Activated B cell treated with CpG ODN at 0.5 μM for 24 hours (primary cell): ENCODE measurements at regions not wholly inside any gene's neighbourhood (a gene's known extent, or its start where the extent isn't known, plus 50 kb on each side); places are given as distances from the start of the nearest gene placed in this dataset.

Source experiments
- ATAC-seq: fragments of 200-7000 bp; cut with Tn5 transposase; one replicate; pipeline ENCODE4 v1.10.0; 2021; ENCODE audit warnings: low read depth, mild to moderate bottlenecking, moderate library complexity
- CTCF ChIA-PET: fragments of 350-600 bp; sonication (Branson Sonifier 250); formaldehyde crosslinking; loops from one replicate; lab custom pipeline; 2021; ENCODE audit warnings: antibody characterized with exemption; lab: Charles Lee
- POLR2A ChIA-PET: fragments of 350-600 bp; sonication (Branson Sonifier 250); formaldehyde crosslinking; loops from one replicate; lab custom pipeline; 2021; ENCODE audit warnings: antibody characterized with exemption; lab: Charles Lee
- DNase-seq: peaks from one replicate; pipeline ENCODE4 v3.0.0; 2022
- H3K27ac Mint-ChIP-seq: one replicate; pipeline ENCODE4 v1.8.0; 2020; ENCODE audit warnings: mixed read lengths
- H3K27me3 Mint-ChIP-seq: one replicate; pipeline ENCODE4 v1.8.0; 2021; ENCODE audit warnings: mixed read lengths
- H3K36me3 Mint-ChIP-seq: one replicate; pipeline ENCODE4 v1.8.0; 2021; ENCODE audit warnings: low read depth, mixed read lengths
- H3K4me1 Mint-ChIP-seq: one replicate; pipeline ENCODE4 v1.8.0; 2021; ENCODE audit warnings: mixed read lengths
- H3K4me3 Mint-ChIP-seq: one replicate; pipeline ENCODE4 v1.8.0; 2020; ENCODE audit warnings: mild to moderate bottlenecking, mixed read lengths
- H3K9me3 Mint-ChIP-seq: one replicate; pipeline ENCODE4 v1.8.0; 2020; ENCODE audit warnings: mixed read lengths
- intact Hi-C: fragments of 100-400 bp; cut with micrococcal nuclease; formaldehyde crosslinking; loops from one replicate; pipeline ENCODE4 v1.15.1; 2024
- TF ChIP-seq, protein P1 (sequence below): fragments of 200-600 bp; IDR thresholded peaks from one replicate; pipeline ENCODE4 v1.8.0; 2022; ENCODE audit warnings: antibody characterized with exemption, mild to moderate bottlenecking

- no peak overlapping the region for H3K4me3 Mint-ChIP-seq
- no peaks in the 10 kb centered on the region for H3K4me1 Mint-ChIP-seq
- H3K9me3 Mint-ChIP-seq = peaks cover 2% of the 10 kb centered on the region
- CTCF ChIA-PET = no interaction called here
- no peaks in the 10 kb centered on the region for H3K27me3 Mint-ChIP-seq
- no peak for ATAC-seq
- H3K27ac Mint-ChIP-seq = no peak overlapping the region
- no peak for DNase-seq
- intact Hi-C loops = no loop called here
- no peaks in the 10 kb centered on the region for H3K36me3 Mint-ChIP-seq
- POLR2A ChIA-PET = no interaction called here
- TF ChIP-seq, protein P1, sequence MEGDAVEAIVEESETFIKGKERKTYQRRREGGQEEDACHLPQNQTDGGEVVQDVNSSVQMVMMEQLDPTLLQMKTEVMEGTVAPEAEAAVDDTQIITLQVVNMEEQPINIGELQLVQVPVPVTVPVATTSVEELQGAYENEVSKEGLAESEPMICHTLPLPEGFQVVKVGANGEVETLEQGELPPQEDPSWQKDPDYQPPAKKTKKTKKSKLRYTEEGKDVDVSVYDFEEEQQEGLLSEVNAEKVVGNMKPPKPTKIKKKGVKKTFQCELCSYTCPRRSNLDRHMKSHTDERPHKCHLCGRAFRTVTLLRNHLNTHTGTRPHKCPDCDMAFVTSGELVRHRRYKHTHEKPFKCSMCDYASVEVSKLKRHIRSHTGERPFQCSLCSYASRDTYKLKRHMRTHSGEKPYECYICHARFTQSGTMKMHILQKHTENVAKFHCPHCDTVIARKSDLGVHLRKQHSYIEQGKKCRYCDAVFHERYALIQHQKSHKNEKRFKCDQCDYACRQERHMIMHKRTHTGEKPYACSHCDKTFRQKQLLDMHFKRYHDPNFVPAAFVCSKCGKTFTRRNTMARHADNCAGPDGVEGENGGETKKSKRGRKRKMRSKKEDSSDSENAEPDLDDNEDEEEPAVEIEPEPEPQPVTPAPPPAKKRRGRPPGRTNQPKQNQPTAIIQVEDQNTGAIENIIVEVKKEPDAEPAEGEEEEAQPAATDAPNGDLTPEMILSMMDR = no peak
Measured at GRCh38 chr21:16007943-16008342, 278.2 kb downstream of the USP25 start.

GRCh38 chr21:16011719-16012118, 281.9 kb downstream of the USP25 start:
- intact Hi-C loops = no loop called here
- Mint-ChIP-seq H3K9me3 (peaks cover 2% of the 10 kb centered on the region), H3K4me3 (no peak overlapping the region), H3K27me3 (no peaks in the 10 kb centered on the region), H3K36me3 (no peaks in the 10 kb centered on the region), H3K4me1 (no peaks in the 10 kb centered on the region), H3K27ac (no peak overlapping the region)
- TF ChIP-seq, protein P1 = no peak
- no peak for DNase-seq
- ChIA-PET CTCF (no interaction called here), POLR2A (no interaction called here)
- no peak for ATAC-seq

- ATAC-seq = no peak
- intact Hi-C loops = no loop called here
- peaks cover 2% of the 10 kb centered on the region for H3K9me3 Mint-ChIP-seq
Measured at GRCh38 chr21:16013570-16013969, 283.8 kb downstream of the USP25 start.

DNA sequence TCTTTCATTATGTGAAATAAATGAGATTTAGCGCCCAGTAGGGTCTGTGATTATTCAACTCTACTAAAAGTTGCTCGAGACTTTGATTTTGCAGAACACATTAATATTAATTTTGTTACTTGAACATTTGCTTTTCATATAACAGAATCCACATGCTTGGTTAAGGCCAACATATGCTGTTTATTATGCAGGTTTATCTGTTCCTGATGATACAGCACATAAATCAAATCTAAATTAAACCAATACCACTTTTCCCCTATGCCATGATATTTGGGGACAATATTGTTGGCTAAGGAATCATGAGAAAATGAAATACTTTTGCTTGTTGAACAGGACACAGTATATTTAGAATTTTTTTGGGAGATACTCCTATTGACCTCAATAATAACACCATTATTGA, 291.1 kb downstream of the USP25 start:
- CTCF ChIA-PET = no interaction called here
- POLR2A ChIA-PET = no interaction called here
- TF ChIP-seq, protein P1 = no peak

More at GRCh38 chr21:16013570-16013969, 283.8 kb downstream of the USP25 start:
- ChIA-PET POLR2A (no interaction called here), CTCF (no interaction called here)
- Mint-ChIP-seq H3K27ac (no peak overlapping the region), H3K4me1 (no peaks in the 10 kb centered on the region), H3K36me3 (no peaks in the 10 kb centered on the region), H3K27me3 (no peaks in the 10 kb centered on the region), H3K4me3 (no peak overlapping the region)
- DNase-seq = no peak
- TF ChIP-seq, protein P1 = no peak

GRCh38 chr21:16022116-16022515, 292.3 kb downstream of the USP25 start:
- TF ChIP-seq, protein P1 = no peak
- Mint-ChIP-seq H3K27ac (no peak overlapping the region), H3K27me3 (no peaks in the 10 kb centered on the region), H3K9me3 (no peaks in the 10 kb centered on the region), H3K4me3 (no peak overlapping the region), H3K4me1 (no peaks in the 10 kb centered on the region), H3K36me3 (no peaks in the 10 kb centered on the region)
- ChIA-PET POLR2A (no interaction called here), CTCF (no interaction called here)
- intact Hi-C loops = no loop called here
- ATAC-seq = no peak
- no peak for DNase-seq

More for the DNA sequence above, 291.1 kb downstream of the USP25 start:
- DNase-seq = no peak
- Mint-ChIP-seq H3K36me3 (no peaks in the 10 kb centered on the region), H3K27me3 (no peaks in the 10 kb centered on the region), H3K9me3 (no peaks in the 10 kb centered on the region), H3K27ac (no peak overlapping the region), H3K4me3 (no peak overlapping the region), H3K4me1 (no peaks in the 10 kb centered on the region)
- ATAC-seq = no peak
- intact Hi-C loops = no loop called here
